ENCODE measurements at regions not wholly inside any gene's neighbourhood (a gene's known extent, or its start where the extent isn't known, plus 50 kb on each side); places are given as distances from the start of the nearest gene placed in this dataset.

- Histone ChIP-seq H3K9me3 (ENCODE audit: control insufficient read depth in 2 of 2, low read length in 2 of 2) (no peaks in the 10 kb centered on the region), H3K4me1 (ENCODE audit: control insufficient read depth in 2 of 2, insufficient read depth in 2 of 2, low read length in 2 of 2) (no peaks in the 10 kb centered on the region), H3K27me3 (ENCODE audit: control insufficient read depth in 2 of 2, insufficient read depth in 2 of 2, low read length in 2 of 2) (peaks cover 0 to 2% of the 10 kb centered on the region in 2 donors), H3K9ac (ENCODE audit: low read depth in 1 of 2, low read length in 2 of 2) (no peak overlapping the region), H3K36me3 (ENCODE audit: control insufficient read depth in 2 of 2, insufficient read depth in 2 of 2, low read length in 2 of 2) (no peaks in the 10 kb centered on the region), H3K27ac (ENCODE audit: low read depth in 2 of 2, low read length in 2 of 2) (no peak overlapping the region), H3K4me3 (ENCODE audit: low read length in 2 of 2) (no peak overlapping the region)
Observed at GRCh38 chr1:29948581-29948980, 712.3 kb downstream of the PTPRU start.

DNA sequence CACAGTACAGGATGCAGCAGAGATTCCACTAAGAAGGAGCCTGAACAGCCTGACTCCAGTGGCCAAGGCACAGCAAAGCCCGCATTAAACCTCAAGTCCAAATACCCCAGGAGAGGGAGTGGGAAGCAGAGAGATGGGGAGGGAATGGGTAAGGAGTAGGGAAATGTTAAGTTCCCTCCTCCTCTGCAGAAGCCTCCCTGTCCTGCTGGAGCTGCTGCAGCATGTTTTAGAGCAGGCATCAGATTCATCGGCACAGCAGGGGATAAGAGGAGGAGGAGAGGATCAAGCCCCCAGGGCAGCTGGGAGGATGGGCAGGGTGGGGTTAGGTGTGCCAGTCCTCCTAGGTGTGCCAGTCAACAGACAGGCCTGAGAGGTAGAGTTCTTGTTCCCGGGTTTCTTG, 709.7 kb downstream of the PTPRU start:
- Histone ChIP-seq H3K4me3 (ENCODE audit: low read length in 2 of 2) (no peak overlapping the region), H3K4me1 (ENCODE audit: control insufficient read depth in 2 of 2, insufficient read depth in 2 of 2, low read length in 2 of 2) (no peaks in the 10 kb centered on the region), H3K27ac (ENCODE audit: low read depth in 2 of 2, low read length in 2 of 2) (no peak overlapping the region), H3K9me3 (ENCODE audit: control insufficient read depth in 2 of 2, low read length in 2 of 2) (no peaks in the 10 kb centered on the region), H3K27me3 (ENCODE audit: control insufficient read depth in 2 of 2, insufficient read depth in 2 of 2, low read length in 2 of 2) (peaks cover 0 to 2% of the 10 kb centered on the region in 2 donors), H3K36me3 (ENCODE audit: control insufficient read depth in 2 of 2, insufficient read depth in 2 of 2, low read length in 2 of 2) (no peaks in the 10 kb centered on the region), H3K9ac (ENCODE audit: low read depth in 1 of 2, low read length in 2 of 2) (no peak overlapping the region)

DNA sequence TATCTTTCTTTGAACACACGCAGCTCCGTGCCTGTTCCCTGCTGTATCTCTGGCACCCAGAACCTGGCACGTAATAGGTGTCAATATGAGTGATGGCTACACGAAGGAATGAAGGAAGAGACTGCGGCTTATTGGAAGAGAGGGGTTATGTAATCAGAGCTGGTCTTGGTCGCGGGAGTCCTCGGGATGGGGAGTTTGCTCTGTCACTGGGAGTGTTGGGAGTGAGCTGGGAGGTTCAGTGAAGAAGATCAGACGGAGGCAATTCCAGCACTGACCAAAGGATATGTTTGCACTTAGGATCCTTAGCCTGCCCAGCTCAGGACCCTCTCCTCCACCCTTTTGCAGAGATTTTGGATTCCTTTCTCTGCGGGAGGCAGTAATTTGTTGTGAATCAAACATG, 709.1 kb downstream of the PTPRU start:
- no peaks in the 10 kb centered on the region for H3K9me3 ChIP-seq (ENCODE audit: control insufficient read depth in 2 of 2, low read length in 2 of 2)
- no peaks in the 10 kb centered on the region for H3K36me3 ChIP-seq (ENCODE audit: control insufficient read depth in 2 of 2, insufficient read depth in 2 of 2, low read length in 2 of 2)
- H3K4me1 ChIP-seq (ENCODE audit: control insufficient read depth in 2 of 2, insufficient read depth in 2 of 2, low read length in 2 of 2), result no peaks in the 10 kb centered on the region
- no peak overlapping the region for H3K9ac ChIP-seq (ENCODE audit: low read depth in 1 of 2, low read length in 2 of 2)
- H3K4me3 ChIP-seq (ENCODE audit: low read length in 2 of 2), result no peak overlapping the region
- H3K27me3 ChIP-seq (ENCODE audit: control insufficient read depth in 2 of 2, insufficient read depth in 2 of 2, low read length in 2 of 2), result peaks cover 0 to 2% of the 10 kb centered on the region in 2 donors
- no peak overlapping the region for H3K27ac ChIP-seq (ENCODE audit: low read depth in 2 of 2, low read length in 2 of 2)

GRCh38 chr1:29944253-29944905, 708.1 kb downstream of the PTPRU start:
- no peak overlapping the region for H3K27ac ChIP-seq (ENCODE audit: low read depth in 2 of 2, low read length in 2 of 2)

DNA sequence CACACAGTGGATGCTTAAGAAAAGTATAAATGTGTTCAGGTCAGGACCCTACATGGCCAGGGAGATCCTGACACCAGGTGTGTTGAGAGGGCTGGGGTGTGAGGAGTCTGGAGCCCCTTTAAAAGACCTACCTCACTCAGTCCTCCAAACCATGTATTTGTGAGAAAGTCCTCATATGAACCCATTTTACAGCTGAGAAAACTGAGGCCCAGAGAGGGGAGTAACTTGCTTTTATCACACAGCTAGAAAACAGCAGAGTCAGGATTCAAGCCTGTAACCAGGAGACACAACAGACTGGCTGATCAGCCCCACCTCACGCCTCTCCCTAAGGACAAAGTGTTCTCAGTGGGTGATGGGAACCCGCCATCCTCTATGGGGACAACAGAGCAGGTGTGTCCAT, 706.7 kb downstream of the PTPRU start:
- H3K27ac ChIP-seq (ENCODE audit: low read depth in 2 of 2, low read length in 2 of 2), result no peak overlapping the region
- H3K9ac ChIP-seq (ENCODE audit: low read depth in 1 of 2, low read length in 2 of 2), result no peak overlapping the region
- no peaks in the 10 kb centered on the region for H3K36me3 ChIP-seq (ENCODE audit: control insufficient read depth in 2 of 2, insufficient read depth in 2 of 2, low read length in 2 of 2)
- H3K4me3 ChIP-seq (ENCODE audit: low read length in 2 of 2), result no peak overlapping the region
- peaks cover 2 to 5% of the 10 kb centered on the region in 2 donors for H3K27me3 ChIP-seq (ENCODE audit: control insufficient read depth in 2 of 2, insufficient read depth in 2 of 2, low read length in 2 of 2)
- H3K4me1 ChIP-seq (ENCODE audit: control insufficient read depth in 2 of 2, insufficient read depth in 2 of 2, low read length in 2 of 2), result no peaks in the 10 kb centered on the region
- no peaks in the 10 kb centered on the region for H3K9me3 ChIP-seq (ENCODE audit: control insufficient read depth in 2 of 2, low read length in 2 of 2)

More at GRCh38 chr1:29944253-29944905, 708.1 kb downstream of the PTPRU start:
- Histone ChIP-seq H3K36me3 (ENCODE audit: control insufficient read depth in 2 of 2, insufficient read depth in 2 of 2, low read length in 2 of 2) (no peaks in the 10 kb centered on the region), H3K9me3 (ENCODE audit: control insufficient read depth in 2 of 2, low read length in 2 of 2) (no peaks in the 10 kb centered on the region), H3K27me3 (ENCODE audit: control insufficient read depth in 2 of 2, insufficient read depth in 2 of 2, low read length in 2 of 2) (peaks cover 2 to 5% of the 10 kb centered on the region in 2 donors), H3K9ac (ENCODE audit: low read depth in 1 of 2, low read length in 2 of 2) (no peak overlapping the region), H3K4me1 (ENCODE audit: control insufficient read depth in 2 of 2, insufficient read depth in 2 of 2, low read length in 2 of 2) (no peaks in the 10 kb centered on the region), H3K4me3 (ENCODE audit: low read length in 2 of 2) (no peak overlapping the region)

DNA sequence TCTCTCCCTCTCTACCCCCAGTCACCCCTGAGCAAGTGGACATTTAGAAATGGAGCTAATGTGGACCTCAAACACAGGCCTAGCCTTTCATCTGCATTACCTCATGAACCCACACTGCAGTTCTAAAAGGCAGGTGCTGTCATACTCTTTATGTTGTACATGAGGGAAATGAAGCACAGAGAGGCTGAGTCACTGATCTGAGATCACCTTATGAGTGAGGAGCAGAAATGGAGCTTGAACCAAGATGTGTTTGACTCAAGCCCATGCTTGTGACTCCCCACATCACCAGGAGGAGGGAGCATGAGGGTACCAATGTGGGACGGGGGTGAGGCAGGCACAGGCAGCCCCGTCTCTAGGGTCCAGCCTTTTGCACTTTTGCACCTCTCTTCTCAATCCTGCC, 702.8 kb downstream of the PTPRU start:
- Histone ChIP-seq H3K27me3 (ENCODE audit: control insufficient read depth in 2 of 2, insufficient read depth in 2 of 2, low read length in 2 of 2) (peaks cover 0 to 5% of the 10 kb centered on the region in 2 donors), H3K27ac (ENCODE audit: low read depth in 2 of 2, low read length in 2 of 2) (no peak overlapping the region), H3K4me3 (ENCODE audit: low read length in 2 of 2) (no peak overlapping the region), H3K36me3 (ENCODE audit: control insufficient read depth in 2 of 2, insufficient read depth in 2 of 2, low read length in 2 of 2) (no peaks in the 10 kb centered on the region), H3K4me1 (ENCODE audit: control insufficient read depth in 2 of 2, insufficient read depth in 2 of 2, low read length in 2 of 2) (no peaks in the 10 kb centered on the region), H3K9ac (ENCODE audit: low read depth in 1 of 2, low read length in 2 of 2) (no peak overlapping the region), H3K9me3 (ENCODE audit: control insufficient read depth in 2 of 2, low read length in 2 of 2) (no peaks in the 10 kb centered on the region)

- Histone ChIP-seq H3K27ac (ENCODE audit: low read depth in 2 of 2, low read length in 2 of 2) (no peak overlapping the region), H3K4me1 (ENCODE audit: control insufficient read depth in 2 of 2, insufficient read depth in 2 of 2, low read length in 2 of 2) (no peaks in the 10 kb centered on the region), H3K4me3 (ENCODE audit: low read length in 2 of 2) (no peak overlapping the region), H3K36me3 (ENCODE audit: control insufficient read depth in 2 of 2, insufficient read depth in 2 of 2, low read length in 2 of 2) (no peaks in the 10 kb centered on the region), H3K9me3 (ENCODE audit: control insufficient read depth in 2 of 2, low read length in 2 of 2) (no peaks in the 10 kb centered on the region), H3K9ac (ENCODE audit: low read depth in 1 of 2, low read length in 2 of 2) (no peak overlapping the region), H3K27me3 (ENCODE audit: control insufficient read depth in 2 of 2, insufficient read depth in 2 of 2, low read length in 2 of 2) (peaks cover 0 to 5% of the 10 kb centered on the region in 2 donors)
Observed at GRCh38 chr1:29937356-29937755, 701.0 kb downstream of the PTPRU start.

DNA sequence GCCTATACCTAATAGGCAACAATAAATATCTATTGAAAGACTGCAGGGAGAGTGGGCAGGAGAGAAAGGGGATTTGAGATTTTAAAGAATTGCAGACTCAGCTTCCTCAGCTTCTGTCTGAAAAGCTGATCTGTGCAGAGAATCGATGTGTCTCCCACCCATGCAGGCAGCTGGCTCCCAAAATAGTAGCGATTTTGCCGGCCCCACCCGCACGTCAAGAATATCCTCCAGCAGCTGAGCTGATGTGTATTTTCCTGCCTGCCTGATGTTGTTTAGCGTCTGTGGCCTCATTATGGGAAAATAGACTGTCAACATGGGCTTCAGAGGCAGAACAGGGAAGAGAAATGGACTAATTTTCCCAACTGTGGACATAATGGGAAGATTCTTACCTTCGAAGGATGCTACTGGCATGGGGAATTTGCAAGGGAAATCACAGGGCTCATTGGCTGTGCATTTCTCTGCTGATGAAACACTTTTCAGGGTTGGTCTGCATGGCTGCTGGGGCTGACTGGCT, 699.8 kb downstream of the PTPRU start:
- Histone ChIP-seq H3K4me1 (ENCODE audit: control insufficient read depth in 2 of 2, insufficient read depth in 2 of 2, low read length in 2 of 2) (no peaks in the 10 kb centered on the region), H3K27ac (ENCODE audit: low read depth in 2 of 2, low read length in 2 of 2) (no peak overlapping the region), H3K36me3 (ENCODE audit: control insufficient read depth in 2 of 2, insufficient read depth in 2 of 2, low read length in 2 of 2) (no peaks in the 10 kb centered on the region), H3K9me3 (ENCODE audit: control insufficient read depth in 2 of 2, low read length in 2 of 2) (no peaks in the 10 kb centered on the region), H3K9ac (ENCODE audit: low read depth in 1 of 2, low read length in 2 of 2) (no peak overlapping the region), H3K4me3 (ENCODE audit: low read length in 2 of 2) (no peak overlapping the region), H3K27me3 (ENCODE audit: control insufficient read depth in 2 of 2, insufficient read depth in 2 of 2, low read length in 2 of 2) (peaks cover 0 to 5% of the 10 kb centered on the region in 2 donors)

- Histone ChIP-seq H3K36me3 (ENCODE audit: control insufficient read depth in 2 of 2, insufficient read depth in 2 of 2, low read length in 2 of 2) (no peaks in the 10 kb centered on the region), H3K9me3 (ENCODE audit: control insufficient read depth in 2 of 2, low read length in 2 of 2) (no peaks in the 10 kb centered on the region), H3K27me3 (ENCODE audit: control insufficient read depth in 2 of 2, insufficient read depth in 2 of 2, low read length in 2 of 2) (peaks cover 4 to 5% of the 10 kb centered on the region in 2 donors), H3K4me3 (ENCODE audit: low read length in 2 of 2) (no peak overlapping the region), H3K9ac (ENCODE audit: low read depth in 1 of 2, low read length in 2 of 2) (no peak overlapping the region), H3K27ac (ENCODE audit: low read depth in 2 of 2, low read length in 2 of 2) (no peak overlapping the region), H3K4me1 (ENCODE audit: control insufficient read depth in 2 of 2, insufficient read depth in 2 of 2, low read length in 2 of 2) (no peaks in the 10 kb centered on the region)
Observed at GRCh38 chr1:29934255-29934772, 698.0 kb downstream of the PTPRU start.

- H3K36me3 ChIP-seq (ENCODE audit: control insufficient read depth in 2 of 2, insufficient read depth in 2 of 2, low read length in 2 of 2), result no peaks in the 10 kb centered on the region
- no peak overlapping the region for H3K27ac ChIP-seq (ENCODE audit: low read depth in 2 of 2, low read length in 2 of 2)
- H3K9ac ChIP-seq (ENCODE audit: low read depth in 1 of 2, low read length in 2 of 2), result no peak overlapping the region
- H3K4me3 ChIP-seq (ENCODE audit: low read length in 2 of 2), result no peak overlapping the region
- H3K4me1 ChIP-seq (ENCODE audit: control insufficient read depth in 2 of 2, insufficient read depth in 2 of 2, low read length in 2 of 2), result no peaks in the 10 kb centered on the region
- H3K27me3 ChIP-seq (ENCODE audit: control insufficient read depth in 2 of 2, insufficient read depth in 2 of 2, low read length in 2 of 2), result peaks cover 4 to 5% of the 10 kb centered on the region in 2 donors
- no peaks in the 10 kb centered on the region for H3K9me3 ChIP-seq (ENCODE audit: control insufficient read depth in 2 of 2, low read length in 2 of 2)
Observed at GRCh38 chr1:29933067-29933466, 696.7 kb downstream of the PTPRU start.

All from mucosa of rectum (tissue), 2 donors.